Activated CD8-positive, alpha-beta memory T cell treated with anti-CD3 and anti-CD28 coated beads, Interleukin-2, amount 50 U/mL, for 1 hour (primary cell): ENCODE measurements at regions not wholly inside any gene's neighbourhood (a gene's known extent, or its start where the extent isn't known, plus 50 kb on each side); places are given as distances from the start of the nearest gene placed in this dataset.

Experiments used
- DNase-seq: peaks from one replicate; pipeline ENCODE4 v3.0.0-alpha.2; 2020; ENCODE audit errors: extremely low read depth

GRCh38 chr6:170034294-170034693 lies 256.6 kb downstream of the DLL1 start:
- no peak for DNase-seq

- DNase-seq: no peak
Observed at GRCh38 chr6:170033666-170034065, 257.2 kb downstream of the DLL1 start.

GRCh38 chr6:170032706-170033309 lies 258.1 kb downstream of the DLL1 start:
- DNase-seq: no peak

- DNase-seq: no peak
Observed at GRCh38 chr6:170032197-170032596, 258.7 kb downstream of the DLL1 start.

GRCh38 chr6:170031684-170032121 lies 259.2 kb downstream of the DLL1 start:
- no peak for DNase-seq

GRCh38 chr6:170030821-170031471 lies 259.9 kb downstream of the DLL1 start:
- no peak for DNase-seq

GRCh38 chr6:170030284-170030815 lies 260.5 kb downstream of the DLL1 start:
- no peak for DNase-seq

- DNase-seq: no peak
Observed at GRCh38 chr6:170029416-170030283, 261.2 kb downstream of the DLL1 start.

GRCh38 chr6:170028629-170029345 lies 262.1 kb downstream of the DLL1 start:
- no peak for DNase-seq

- DNase-seq: no peak
Observed at GRCh38 chr6:170027647-170028043, 263.2 kb downstream of the DLL1 start.

GRCh38 chr6:170026751-170027646 lies 263.9 kb downstream of the DLL1 start:
- DNase-seq: no peak

- no peak for DNase-seq
Observed at GRCh38 chr6:170025935-170026750, 264.7 kb downstream of the DLL1 start.

GRCh38 chr6:170025341-170025911 lies 265.5 kb downstream of the DLL1 start:
- no peak for DNase-seq

GRCh38 chr6:170024940-170025339 lies 265.9 kb downstream of the DLL1 start:
- no peak for DNase-seq

GRCh38 chr6:170023620-170024521 lies 267.0 kb downstream of the DLL1 start:
- no peak for DNase-seq

- no peak for DNase-seq
Observed at GRCh38 chr6:170022827-170023619, 267.9 kb downstream of the DLL1 start.

GRCh38 chr6:170022291-170022722 lies 268.6 kb downstream of the DLL1 start:
- no peak for DNase-seq

GRCh38 chr6:170021579-170021978 lies 269.3 kb downstream of the DLL1 start:
- DNase-seq: no peak
